ENCODE measurements at regions not wholly inside any gene's neighbourhood (a gene's known extent, or its start where the extent isn't known, plus 50 kb on each side); places are given as distances from the start of the nearest gene placed in this dataset.
A peak's percentile ranks its signal among the peaks of the same experiment; 100 is the strongest.

DNA sequence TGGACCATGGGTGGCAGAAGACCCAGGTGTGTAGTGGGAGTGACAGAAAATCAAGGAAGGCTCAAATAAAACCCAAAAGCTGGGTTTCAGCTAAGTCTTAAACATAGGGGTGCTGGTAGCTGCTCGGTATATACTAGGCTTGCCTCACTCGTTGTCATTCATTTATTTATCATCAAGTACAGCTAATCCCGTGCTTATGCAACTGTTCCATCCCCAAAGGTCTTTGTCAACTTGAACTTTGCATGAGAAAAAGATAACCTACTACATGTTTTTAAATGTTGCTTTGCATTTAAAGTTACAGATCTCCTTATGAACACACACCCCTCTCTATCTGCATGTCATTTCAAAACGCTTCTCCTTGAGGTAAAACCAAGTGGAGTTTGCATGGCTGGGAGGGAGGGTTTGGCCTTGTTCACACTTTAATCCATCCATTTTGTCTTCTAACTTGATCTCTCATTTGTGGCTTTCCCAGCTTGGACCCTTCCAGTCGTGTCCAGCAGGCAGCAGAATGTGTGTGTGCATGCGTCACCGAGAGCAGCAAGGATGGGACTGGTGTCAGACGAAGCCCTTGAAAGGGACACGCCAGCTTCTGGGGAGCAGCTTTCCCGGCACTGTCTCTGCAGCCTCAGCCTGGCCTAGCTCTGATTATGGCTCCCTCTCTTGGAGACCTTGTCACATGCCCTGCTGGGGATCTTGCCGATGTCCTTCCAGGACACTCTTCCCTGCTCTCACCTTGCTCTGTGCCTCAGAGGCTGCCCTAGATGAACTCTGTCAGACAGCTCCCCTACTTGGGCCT is 133.5 kb downstream of the GADD45G start:
- no peak overlapping the region for H3K4me3 ChIP-seq (ENCODE audit: low read depth, low read length)
- H3K27me3 ChIP-seq (ENCODE audit: control insufficient read depth, insufficient read depth, low read length): no peaks in the 10 kb centered on the region
- no peaks in the 10 kb centered on the region for H3K36me3 ChIP-seq (ENCODE audit: control insufficient read depth, insufficient read depth, low read length)
- no peak overlapping the region for H3K9ac ChIP-seq (ENCODE audit: low read depth, low read length)
- H3K9me3 ChIP-seq (ENCODE audit: control insufficient read depth, insufficient read depth, low read length): no peaks in the 10 kb centered on the region
- H3K4me1 ChIP-seq (ENCODE audit: control insufficient read depth, insufficient read depth, low read length): peaks cover 4% of the 10 kb centered on the region; the same call in 1 of the 2 replicates
- H3K27ac ChIP-seq (ENCODE audit: low read depth, low read length): no peak overlapping the region

DNA sequence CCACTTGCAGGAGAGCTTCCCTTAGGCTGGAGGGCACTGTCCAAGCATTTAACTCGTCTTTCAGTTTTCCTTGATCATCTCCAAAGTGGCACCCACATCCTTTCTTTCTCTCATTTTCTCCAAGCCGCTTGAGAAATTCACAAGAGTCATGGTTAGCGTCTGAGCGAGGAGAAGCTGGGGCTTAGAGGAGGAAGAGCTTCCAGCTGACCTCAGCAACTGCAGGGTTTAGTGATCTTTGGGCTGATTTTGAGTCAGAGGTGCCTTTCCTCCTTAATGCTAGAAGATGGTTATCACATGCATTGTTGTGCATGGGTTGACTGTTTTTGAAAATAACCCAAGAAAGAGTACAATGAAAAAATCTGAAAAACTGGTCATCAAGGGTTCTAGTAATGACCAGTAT is 134.7 kb downstream of the GADD45G start:
- Histone ChIP-seq H3K27me3 (ENCODE audit: control insufficient read depth, insufficient read depth, low read length) (no peaks in the 10 kb centered on the region), H3K4me3 (ENCODE audit: low read depth, low read length) (no peak overlapping the region), H3K9me3 (ENCODE audit: control insufficient read depth, insufficient read depth, low read length) (no peaks in the 10 kb centered on the region), H3K36me3 (ENCODE audit: control insufficient read depth, insufficient read depth, low read length) (no peaks in the 10 kb centered on the region), H3K4me1 (ENCODE audit: control insufficient read depth, insufficient read depth, low read length) (peaks cover 12% of the 10 kb centered on the region), H3K27ac (ENCODE audit: low read depth, low read length) (no peak overlapping the region), H3K9ac (ENCODE audit: low read depth, low read length) (no peak overlapping the region)

DNA sequence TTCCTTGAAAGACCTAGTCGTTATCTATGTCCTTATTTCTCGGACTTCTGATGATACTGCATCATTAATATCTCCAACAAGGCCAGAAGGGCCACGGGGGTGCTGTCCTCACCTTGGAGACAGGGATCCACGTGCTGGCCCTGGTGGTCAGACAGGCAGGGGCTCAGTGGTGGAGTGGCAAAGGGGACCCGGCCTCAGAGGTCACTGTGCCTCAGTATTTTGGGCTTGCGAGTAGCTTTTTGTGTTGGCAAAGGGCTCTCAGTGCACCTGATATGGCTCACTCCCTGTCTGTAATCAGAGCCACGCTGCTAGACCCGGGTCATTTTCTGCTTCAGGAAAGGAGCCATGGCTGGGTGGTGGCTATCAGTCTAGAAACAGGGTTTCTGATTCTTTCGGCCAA is 135.1 kb downstream of the GADD45G start:
- H3K27me3 ChIP-seq (ENCODE audit: control insufficient read depth, insufficient read depth, low read length): no peaks in the 10 kb centered on the region
- H3K4me3 ChIP-seq (ENCODE audit: low read depth, low read length): no peak overlapping the region
- H3K4me1 ChIP-seq (ENCODE audit: control insufficient read depth, insufficient read depth, low read length): peaks cover 12% of the 10 kb centered on the region
- no peak overlapping the region for H3K9ac ChIP-seq (ENCODE audit: low read depth, low read length)
- H3K9me3 ChIP-seq (ENCODE audit: control insufficient read depth, insufficient read depth, low read length): no peaks in the 10 kb centered on the region
- H3K36me3 ChIP-seq (ENCODE audit: control insufficient read depth, insufficient read depth, low read length): no peaks in the 10 kb centered on the region
- H3K27ac ChIP-seq (ENCODE audit: low read depth, low read length): no peak overlapping the region

DNA sequence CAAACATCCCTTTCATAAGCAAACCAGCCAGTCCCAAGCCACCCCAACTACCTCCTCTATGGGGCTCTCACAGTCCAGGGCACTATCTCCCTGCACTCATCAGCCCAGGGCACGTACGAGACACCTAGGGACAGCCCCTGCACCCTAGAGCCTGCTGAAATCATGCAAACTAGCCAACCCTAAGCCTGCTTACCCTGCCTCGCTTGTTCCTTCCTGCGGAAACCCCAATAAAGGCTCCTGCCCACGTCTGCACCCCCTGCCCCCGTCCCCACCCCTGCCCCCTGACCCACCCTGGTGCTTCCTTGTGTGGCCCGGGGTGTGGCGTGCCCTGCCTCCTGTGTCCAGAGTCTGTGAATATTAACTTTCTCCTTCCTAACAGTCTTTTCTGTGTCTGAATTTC is 135.9 kb downstream of the GADD45G start:
- Histone ChIP-seq H3K27ac (ENCODE audit: low read depth, low read length) (no peak overlapping the region), H3K9ac (ENCODE audit: low read depth, low read length) (no peak overlapping the region), H3K9me3 (ENCODE audit: control insufficient read depth, insufficient read depth, low read length) (no peaks in the 10 kb centered on the region), H3K36me3 (ENCODE audit: control insufficient read depth, insufficient read depth, low read length) (no peaks in the 10 kb centered on the region), H3K27me3 (ENCODE audit: control insufficient read depth, insufficient read depth, low read length) (no peaks in the 10 kb centered on the region), H3K4me1 (ENCODE audit: control insufficient read depth, insufficient read depth, low read length) (peaks cover 12% of the 10 kb centered on the region), H3K4me3 (ENCODE audit: low read depth, low read length) (no peak overlapping the region)

DNA sequence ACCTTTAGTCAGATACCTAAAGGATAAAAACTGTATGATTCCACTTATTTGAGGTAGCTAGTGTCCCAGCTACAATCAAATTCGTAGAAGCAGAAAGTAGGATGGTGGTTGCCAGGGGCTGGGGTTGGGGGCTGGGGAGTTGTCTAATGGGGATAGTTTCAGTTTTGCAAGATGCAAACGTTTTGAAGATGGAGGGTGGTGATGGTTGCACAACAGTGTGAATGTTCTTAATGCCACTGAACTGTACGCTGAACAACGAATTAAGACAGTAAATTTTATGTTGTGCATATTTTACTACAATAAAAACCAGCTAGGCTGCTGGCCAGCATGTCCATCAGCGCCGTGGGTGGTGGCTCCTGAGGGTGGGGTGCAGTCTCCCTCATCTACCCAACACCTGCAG is 137.8 kb downstream of the GADD45G start:
- Histone ChIP-seq H3K9me3 (ENCODE audit: control insufficient read depth, insufficient read depth, low read length) (no peaks in the 10 kb centered on the region), H3K36me3 (ENCODE audit: control insufficient read depth, insufficient read depth, low read length) (no peaks in the 10 kb centered on the region), H3K4me3 (ENCODE audit: low read depth, low read length) (no peak overlapping the region), H3K27me3 (ENCODE audit: control insufficient read depth, insufficient read depth, low read length) (no peaks in the 10 kb centered on the region), H3K27ac (ENCODE audit: low read depth, low read length) (no peak overlapping the region), H3K4me1 (ENCODE audit: control insufficient read depth, insufficient read depth, low read length) (peaks cover 12% of the 10 kb centered on the region), H3K9ac (ENCODE audit: low read depth, low read length) (no peak overlapping the region)

DNA sequence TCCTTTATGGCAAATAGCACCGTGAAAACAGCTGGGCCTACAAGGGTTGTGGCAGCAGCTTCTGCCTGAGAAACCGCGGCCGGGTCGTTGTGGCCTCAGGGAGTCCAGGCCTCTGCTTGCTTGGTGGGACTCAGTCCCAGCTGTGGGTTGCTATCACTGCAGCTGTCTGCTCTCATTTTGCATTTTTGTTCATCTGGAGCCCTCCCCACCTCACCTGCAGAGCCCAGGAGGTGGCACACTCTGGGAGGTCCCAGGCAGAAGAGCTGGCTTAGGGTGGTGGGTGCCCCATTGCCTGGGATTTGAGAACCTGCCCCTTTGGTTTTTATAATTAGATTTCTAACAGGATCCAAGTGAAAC is 138.4 kb downstream of the GADD45G start:
- peaks cover 12% of the 10 kb centered on the region for H3K4me1 ChIP-seq (ENCODE audit: control insufficient read depth, insufficient read depth, low read length)
- H3K4me3 ChIP-seq (ENCODE audit: low read depth, low read length): no peak overlapping the region

DNA sequence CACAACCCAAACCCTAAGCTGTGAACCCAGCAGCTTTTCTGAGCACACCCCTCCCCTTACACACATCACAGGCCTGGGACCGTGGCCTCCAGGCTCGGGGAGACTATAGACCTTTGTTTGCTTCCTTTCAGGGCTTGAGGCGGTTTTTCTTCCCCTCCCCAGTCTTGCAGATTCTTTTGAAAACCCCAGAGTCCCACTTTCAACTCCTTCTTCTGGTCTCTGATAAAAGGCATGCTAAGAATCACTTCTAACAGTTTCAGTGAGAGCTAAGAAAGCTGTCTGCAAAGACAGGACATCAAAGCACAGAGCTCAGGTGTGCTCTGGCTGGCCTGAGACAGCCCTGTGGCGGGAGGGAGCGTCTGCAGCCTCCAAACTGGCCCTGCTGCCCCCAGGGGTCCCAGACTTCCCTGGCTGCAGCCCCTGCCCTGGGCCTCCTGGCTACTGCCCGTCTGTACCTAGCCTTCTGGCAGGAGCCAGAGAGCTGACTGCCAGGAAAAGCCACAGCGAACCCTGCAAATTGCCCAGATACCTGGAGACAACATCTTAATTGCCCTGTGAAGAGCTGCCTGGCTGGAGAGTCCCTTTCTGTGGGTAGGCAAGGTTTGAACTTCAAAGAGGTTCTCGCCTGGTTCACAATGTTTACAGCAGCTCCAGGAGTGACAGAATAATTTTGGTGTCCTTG is 138.9 kb downstream of the GADD45G start:
- Histone ChIP-seq H3K4me3 (ENCODE audit: low read depth, low read length) (no peak overlapping the region), H3K36me3 (ENCODE audit: control insufficient read depth, insufficient read depth, low read length) (no peaks in the 10 kb centered on the region), H3K4me1 (ENCODE audit: control insufficient read depth, insufficient read depth, low read length) (peaks cover 12% of the 10 kb centered on the region), H3K9me3 (ENCODE audit: control insufficient read depth, insufficient read depth, low read length) (no peaks in the 10 kb centered on the region), H3K9ac (ENCODE audit: low read depth, low read length) (no peak overlapping the region), H3K27ac (ENCODE audit: low read depth, low read length) (peak overlapping the region; percentile 8), H3K27me3 (ENCODE audit: control insufficient read depth, insufficient read depth, low read length) (no peaks in the 10 kb centered on the region)

More for the DNA sequence above, 138.4 kb downstream of the GADD45G start:
- H3K9me3 ChIP-seq (ENCODE audit: control insufficient read depth, insufficient read depth, low read length): no peaks in the 10 kb centered on the region
- H3K9ac ChIP-seq (ENCODE audit: low read depth, low read length): no peak overlapping the region
- H3K27ac ChIP-seq (ENCODE audit: low read depth, low read length): no peak overlapping the region
- H3K27me3 ChIP-seq (ENCODE audit: control insufficient read depth, insufficient read depth, low read length): no peaks in the 10 kb centered on the region
- H3K36me3 ChIP-seq (ENCODE audit: control insufficient read depth, insufficient read depth, low read length): no peaks in the 10 kb centered on the region

DNA sequence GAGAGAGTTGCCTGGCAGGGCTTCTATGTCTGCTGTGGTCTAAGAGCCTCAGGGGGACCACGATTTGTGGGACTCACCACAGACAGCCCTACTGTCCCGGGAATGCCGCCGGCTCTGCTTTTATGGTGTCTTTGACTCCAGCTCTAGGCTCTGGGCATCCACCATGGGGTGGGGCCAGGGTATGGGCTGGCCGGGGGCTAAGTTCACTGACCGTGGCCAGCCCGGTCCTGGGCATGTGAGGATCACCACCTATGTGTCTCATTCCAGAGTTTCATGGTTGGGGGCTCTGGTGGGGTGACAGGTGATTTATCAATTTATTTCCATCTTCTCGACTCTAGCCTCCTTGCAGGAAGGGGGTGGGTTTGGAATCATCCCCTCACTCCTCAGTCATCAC is 139.4 kb downstream of the GADD45G start:
- Histone ChIP-seq H3K4me1 (ENCODE audit: control insufficient read depth, insufficient read depth, low read length) (peaks cover 12% of the 10 kb centered on the region), H3K27me3 (ENCODE audit: control insufficient read depth, insufficient read depth, low read length) (no peaks in the 10 kb centered on the region), H3K9ac (ENCODE audit: low read depth, low read length) (no peak overlapping the region), H3K27ac (ENCODE audit: low read depth, low read length) (no peak overlapping the region), H3K4me3 (ENCODE audit: low read depth, low read length) (no peak overlapping the region), H3K9me3 (ENCODE audit: control insufficient read depth, insufficient read depth, low read length) (no peaks in the 10 kb centered on the region), H3K36me3 (ENCODE audit: control insufficient read depth, insufficient read depth, low read length) (no peaks in the 10 kb centered on the region)

DNA sequence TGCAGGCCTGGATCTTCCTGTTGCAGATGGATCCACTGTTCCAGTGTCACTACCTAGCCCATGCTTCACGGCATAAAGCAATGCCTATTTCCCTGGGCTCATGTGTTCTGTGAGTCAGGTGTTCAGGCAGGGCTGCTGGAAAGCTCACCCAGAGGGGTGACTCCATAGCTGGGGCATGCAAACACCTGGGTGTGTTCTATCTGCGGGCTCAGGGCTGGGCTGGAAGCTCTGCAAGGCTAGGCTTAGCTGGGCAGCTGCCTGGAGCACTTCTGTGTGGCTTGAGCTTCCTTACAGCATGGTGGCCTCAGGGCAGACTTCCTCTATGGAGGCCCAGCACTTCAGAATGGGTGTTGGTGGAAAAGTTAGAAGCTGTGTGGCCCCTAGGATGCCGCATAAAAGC is 139.9 kb downstream of the GADD45G start:
- Histone ChIP-seq H3K27ac (ENCODE audit: low read depth, low read length) (no peak overlapping the region), H3K9me3 (ENCODE audit: control insufficient read depth, insufficient read depth, low read length) (no peaks in the 10 kb centered on the region), H3K36me3 (ENCODE audit: control insufficient read depth, insufficient read depth, low read length) (no peaks in the 10 kb centered on the region), H3K27me3 (ENCODE audit: control insufficient read depth, insufficient read depth, low read length) (no peaks in the 10 kb centered on the region), H3K9ac (ENCODE audit: low read depth, low read length) (no peak overlapping the region), H3K4me1 (ENCODE audit: control insufficient read depth, insufficient read depth, low read length) (peaks cover 12% of the 10 kb centered on the region), H3K4me3 (ENCODE audit: low read depth, low read length) (no peak overlapping the region)

DNA sequence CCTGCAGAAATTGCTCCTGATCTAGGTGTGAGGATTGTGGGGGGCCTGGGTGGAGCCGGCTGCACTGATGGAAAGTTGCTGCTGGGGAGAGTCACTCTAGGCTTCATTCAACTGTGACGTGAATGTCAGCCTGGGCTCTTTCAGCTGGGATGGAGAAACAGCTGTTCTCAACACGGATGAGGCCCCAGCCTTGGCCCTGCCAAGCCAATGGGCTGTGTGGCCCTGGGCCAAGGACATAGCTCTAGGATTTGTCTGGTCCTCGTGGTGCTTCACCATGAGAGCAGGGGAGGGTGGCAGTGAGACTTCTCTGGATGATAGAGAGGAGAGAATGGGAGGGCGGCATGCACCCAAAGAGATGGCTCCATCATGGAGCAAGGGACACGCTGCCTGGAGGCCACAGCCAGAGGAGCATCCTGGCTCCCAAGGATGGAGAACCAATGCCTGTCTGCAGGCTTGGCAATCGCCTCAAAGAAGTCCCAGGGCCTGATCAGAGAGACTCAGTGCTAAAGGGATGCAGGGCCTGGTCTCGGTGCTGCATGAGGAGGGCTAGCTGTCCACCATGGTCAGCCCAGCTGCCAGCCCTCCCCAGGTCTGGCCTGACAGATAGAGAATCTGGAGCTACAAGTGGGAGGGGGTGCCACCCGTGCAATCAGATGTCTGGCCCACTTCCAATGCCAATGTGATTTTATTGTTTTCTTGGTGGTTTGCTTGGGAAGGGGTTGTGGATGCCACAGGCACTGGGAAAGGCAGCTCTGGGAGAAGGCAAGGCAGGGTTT is 141.0 kb downstream of the GADD45G start:
- Histone ChIP-seq H3K9me3 (ENCODE audit: control insufficient read depth, insufficient read depth, low read length) (no peaks in the 10 kb centered on the region), H3K4me1 (ENCODE audit: control insufficient read depth, insufficient read depth, low read length) (peaks cover 18% of the 10 kb centered on the region), H3K27me3 (ENCODE audit: control insufficient read depth, insufficient read depth, low read length) (no peaks in the 10 kb centered on the region), H3K36me3 (ENCODE audit: control insufficient read depth, insufficient read depth, low read length) (no peaks in the 10 kb centered on the region), H3K27ac (ENCODE audit: low read depth, low read length) (no peak overlapping the region), H3K9ac (ENCODE audit: low read depth, low read length) (no peak overlapping the region), H3K4me3 (ENCODE audit: low read depth, low read length) (no peak overlapping the region)
